PC-3 (cell line): ENCODE measurements at regions not wholly inside any gene's neighbourhood (a gene's known extent, or its start where the extent isn't known, plus 50 kb on each side); places are given as distances from the start of the nearest gene placed in this dataset.

ENCODE experiments used
- ATAC-seq: fragments of 200-7000 bp; cut with Tn5 transposase; 2 replicates; pipeline ENCODE4 v1.9.1; 2020; ENCODE audit warnings: mild to moderate bottlenecking, moderate library complexity
- BruUV-seq: library from RNA; stranded (reverse); fragments of 400-500 nt; replicated peaks from 2 replicates; lab custom pipeline; 2021; lab: Mats Ljungman, UMichigan
- CTCF ChIA-PET: fragments of 300-600 bp; sonication (Branson Sonifier 250); formaldehyde crosslinking; loops from one replicate; lab custom pipeline; 2022; ENCODE audit warnings: antibody characterized with exemption; lab: Charles Lee
- POLR2A ChIA-PET: fragments of 300-600 bp; sonication (Branson Sonifier 250); formaldehyde crosslinking; loops from one replicate; lab custom pipeline; 2022; ENCODE audit warnings: antibody characterized with exemption; ENCODE audit not compliant: unreplicated experiment; lab: Charles Lee
- DNase-seq: peaks from one replicate; pipeline ENCODE4 v3.0.0-alpha.2; 2015
- H2AFZ ChIP-seq: fragments of 300-600 bp; sonication (generic); 2 replicates; pipeline ENCODE4 v1.6.0; 2016; ENCODE audit warnings: antibody characterized with exemption, low read length
- H3F3A ChIP-seq: fragments of 300-600 bp; sonication (generic); one replicate; pipeline ENCODE4 v1.6.0; 2017; ENCODE audit warnings: antibody characterized with exemption, low read length, control low read depth, mild to moderate bottlenecking; ENCODE audit not compliant: unreplicated experiment
- H3K27ac ChIP-seq: fragments of 300-600 bp; sonication (generic); 2 replicates; pipeline ENCODE4 v1.5.1; 2016; ENCODE audit warnings: mild to moderate bottlenecking, low read length
- H3K27me3 ChIP-seq: fragments of 300-600 bp; sonication (generic); 2 replicates; pipeline ENCODE4 v1.6.1; 2016; ENCODE audit warnings: low read length, mixed read lengths
- H3K36me3 ChIP-seq: fragments of 300-600 bp; sonication (generic); 2 replicates; pipeline ENCODE4 v1.6.1; 2016; ENCODE audit warnings: low read depth, mixed run types, low read length, mixed read lengths
- H3K4me1 ChIP-seq: fragments of 300-600 bp; sonication (generic); 2 replicates; pipeline ENCODE4 v1.5.1; 2016; ENCODE audit warnings: low read length; ENCODE audit not compliant: insufficient read depth
- H3K4me2 ChIP-seq: fragments of 300-600 bp; sonication (generic); 2 replicates; pipeline ENCODE4 v1.6.0; 2016; ENCODE audit warnings: low read length
- H3K4me3 ChIP-seq: fragments of 300-600 bp; sonication (generic); 2 replicates; pipeline ENCODE4 v1.5.1; 2016; ENCODE audit warnings: mild to moderate bottlenecking, low read length, mixed read lengths
- H3K79me2 ChIP-seq: fragments of 300-600 bp; sonication (generic); 2 replicates; pipeline ENCODE4 v1.6.1; 2017; ENCODE audit warnings: low read length, mixed read lengths
- H3K9ac ChIP-seq: fragments of 300-600 bp; sonication (generic); 2 replicates; pipeline ENCODE4 v1.6.0; 2016; ENCODE audit warnings: mild to moderate bottlenecking, low read length
- H3K9me2 ChIP-seq: fragments of 300-600 bp; sonication (generic); replicated peaks from 2 replicates; pipeline ENCODE4 v1.6.1; 2016; ENCODE audit warnings: mixed run types, low read length, mixed read lengths
- H3K9me3 ChIP-seq: fragments of 300-600 bp; sonication (generic); 2 replicates; pipeline ENCODE4 v1.6.1; 2016; ENCODE audit warnings: low read length, mixed read lengths
- H4K20me1 ChIP-seq: fragments of 300-600 bp; sonication (generic); 2 replicates; pipeline ENCODE4 v1.6.1; 2016; ENCODE audit warnings: low read length, mixed read lengths
- CTCF ChIP-seq: fragments of 300-600 bp; sonication (generic); conservative IDR thresholded peaks from 2 replicates; pipeline ENCODE4 v1.5.1; 2017; ENCODE audit warnings: antibody characterized with exemption, low read depth, mild to moderate bottlenecking, low read length
- EZH2 ChIP-seq: fragments of 300-600 bp; sonication (generic); IDR thresholded peaks from one replicate; pipeline ENCODE4 v1.6.1; 2017; ENCODE audit warnings: antibody characterized with exemption, mild to moderate bottlenecking, low read length; ENCODE audit not compliant: unreplicated experiment
- EZH2phosphoT487 ChIP-seq: fragments of 300-600 bp; sonication (generic); IDR thresholded peaks from 2 replicates; pipeline ENCODE4 v1.6.1; 2018; ENCODE audit warnings: mild to moderate bottlenecking, antibody characterized with exemption, low read length, borderline replicate concordance
- intact Hi-C: fragments of 100-400 bp; cut with micrococcal nuclease; formaldehyde crosslinking; loops from 2 replicates; pipeline ENCODE4 v1.9.0; 2023

DNA sequence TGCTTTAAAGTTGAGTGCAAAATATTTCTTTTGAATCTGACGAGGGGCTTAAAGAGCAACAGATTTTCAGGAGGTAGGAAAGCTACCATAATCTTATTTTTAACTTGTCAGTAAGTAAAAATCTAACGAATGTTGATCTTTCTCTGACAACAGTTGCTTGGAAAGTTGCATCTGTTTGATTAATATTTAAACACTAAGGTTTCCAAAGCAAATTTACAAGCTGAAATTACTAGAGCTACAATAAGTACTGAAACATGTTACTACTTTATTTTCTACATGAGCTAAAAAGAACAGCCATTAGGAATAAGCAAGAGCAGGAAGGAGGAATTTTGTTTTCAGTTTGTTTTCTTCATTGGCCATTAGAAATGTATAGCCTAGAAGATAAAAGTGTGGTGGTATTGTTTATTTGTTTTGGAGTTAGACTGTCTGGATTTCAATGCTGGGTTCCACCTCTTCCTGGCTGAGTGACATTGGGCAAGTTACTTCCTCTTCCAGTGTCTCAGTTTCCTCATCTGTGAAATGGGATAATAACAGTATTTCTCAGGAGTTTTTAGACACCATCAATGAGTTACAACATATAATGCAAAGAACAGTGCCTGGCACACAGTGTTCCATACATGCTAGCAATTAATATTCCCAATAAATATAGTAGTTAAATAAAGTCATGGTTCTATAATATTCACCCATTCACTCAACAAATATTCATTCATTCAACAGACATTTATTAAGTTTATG lies 87.9 kb upstream of the FLRT2 start:
- no TSS peak for BruUV-seq
- no peak overlapping the region for H3K4me3 ChIP-seq
- no peak overlapping the region for H3K9ac ChIP-seq
- ATAC-seq, result no peak
- ChIA-PET POLR2A (no interaction called here), CTCF (no interaction called here)
- no peak for DNase-seq
- H3K4me1 ChIP-seq, result peaks cover 9% of the 10 kb centered on the region
- TF ChIP-seq EZH2, result no peak
- no peak overlapping the region for H2AFZ ChIP-seq
- no peaks in the 10 kb centered on the region for H3K79me2 ChIP-seq
- H4K20me1 ChIP-seq, result no peaks in the 10 kb centered on the region
- H3K36me3 ChIP-seq, result no peaks in the 10 kb centered on the region
- H3K4me2 ChIP-seq, result no peak overlapping the region
- no peaks in the 10 kb centered on the region for H3K27me3 ChIP-seq
- H3K9me3 ChIP-seq, result 0 out of 2 replicates have a peak, but pooled peaks cover 4% of the 10 kb centered on the region
- H3K9me2 ChIP-seq, result no peaks in the 10 kb centered on the region
- intact Hi-C loops, result no loop called here
- H3F3A ChIP-seq, result no peaks in the 10 kb centered on the region
- H3K27ac ChIP-seq, result no peak overlapping the region

- Histone ChIP-seq H3K9me2 (no peaks in the 10 kb centered on the region), H3F3A (no peaks in the 10 kb centered on the region), H3K9ac (no peak overlapping the region), H3K9me3 (0 out of 2 replicates have a peak, but pooled peaks cover 4% of the 10 kb centered on the region), H3K27me3 (no peaks in the 10 kb centered on the region), H3K27ac (no peak overlapping the region), H3K4me2 (no peak overlapping the region), H3K79me2 (no peaks in the 10 kb centered on the region), H3K4me3 (no peak overlapping the region), H3K4me1 (peaks cover 1% of the 10 kb centered on the region; the same call in 1 of the 2 replicates), H2AFZ (no peak overlapping the region), H3K36me3 (no peaks in the 10 kb centered on the region), H4K20me1 (no peaks in the 10 kb centered on the region)
- CTCF ChIA-PET, result no interaction called here
- no peak for TF ChIP-seq CTCF
- no peak for TF ChIP-seq EZH2
- TF ChIP-seq EZH2phosphoT487, result no peak
- no peak for ATAC-seq
- POLR2A ChIA-PET, result no interaction called here
- BruUV-seq, result no TSS peak
- intact Hi-C loops, result no loop called here
- peak; percentile 4 for DNase-seq
These were observed 86.9 kb upstream of the FLRT2 start for GRCh38 chr14:85442996-85443395.

GRCh38 chr14:85444635-85445034 lies 85.3 kb upstream of the FLRT2 start:
- no peak overlapping the region for H3K9ac ChIP-seq
- 0 out of 2 replicates have a peak, but pooled peaks cover 9% of the 10 kb centered on the region for H3K9me3 ChIP-seq
- no peaks in the 10 kb centered on the region for H3K36me3 ChIP-seq
- H3K4me2 ChIP-seq, result no peak overlapping the region
- no peaks in the 10 kb centered on the region for H3K27me3 ChIP-seq
- H3F3A ChIP-seq, result no peaks in the 10 kb centered on the region
- no peaks in the 10 kb centered on the region for H3K9me2 ChIP-seq
- intact Hi-C loops, result no loop called here
- BruUV-seq, result no TSS peak
- TF ChIP-seq EZH2, result no peak
- TF ChIP-seq EZH2phosphoT487, result no peak
- TF ChIP-seq CTCF, result no peak
- ATAC-seq, result no peak
- H4K20me1 ChIP-seq, result no peaks in the 10 kb centered on the region
- H2AFZ ChIP-seq, result no peak overlapping the region
- ChIA-PET POLR2A (no interaction called here), CTCF (no interaction called here)
- no peak overlapping the region for H3K4me3 ChIP-seq
- no peak overlapping the region for H3K27ac ChIP-seq
- no peaks in the 10 kb centered on the region for H3K79me2 ChIP-seq
- no peaks in the 10 kb centered on the region for H3K4me1 ChIP-seq
- DNase-seq, result peak; percentile 40
